IMR-90 (cell line): ENCODE measurements at regions not wholly inside any gene's neighbourhood (a gene's known extent, or its start where the extent isn't known, plus 50 kb on each side); places are given as distances from the start of the nearest gene placed in this dataset.
A peak's percentile ranks its signal among the peaks of the same experiment; 100 is the strongest.

Source experiments
- ATAC-seq: fragments of 200-7000 bp; cut with Tn5 transposase; 2 replicates; pipeline ENCODE4 v1.9.1; 2020; ENCODE audit warnings: low read depth, mild to moderate bottlenecking, moderate library complexity
- BruUV-seq: library from RNA; stranded (reverse); fragments of 400-500 nt; replicated peaks from 2 replicates; lab custom pipeline; 2021; lab: Mats Ljungman, UMichigan
- CTCF ChIA-PET: fragments of 300-600 bp; formaldehyde crosslinking; extraction: SDS; loops from one replicate; lab custom pipeline; 2021; ENCODE audit warnings: antibody characterized with exemption; lab: Yijun Ruan, JAX
- POLR2A ChIA-PET: fragments of 300-600 bp; sonication (Branson Sonifier 250); formaldehyde crosslinking; loops from one replicate; lab custom pipeline; 2022; ENCODE audit warnings: antibody characterized with exemption; ENCODE audit not compliant: unreplicated experiment; lab: Charles Lee
- DNase-seq: peaks from one replicate; pipeline ENCODE4 v3.0.0; 2013
- H2AFZ ChIP-seq: replicated peaks from 2 replicates; pipeline ENCODE3; 2013; ENCODE audit warnings: low read length, mild to moderate bottlenecking; ENCODE audit not compliant: poor library complexity
- H2AK5ac ChIP-seq: 2 replicates; pipeline ENCODE4 v1.6.1; 2013; ENCODE audit warnings: low read depth, low read length, inconsistent platforms
- H2AK9ac ChIP-seq: replicated peaks from 2 replicates; pipeline ENCODE3; 2013; ENCODE audit warnings: mild to moderate bottlenecking, low read depth, low read length, moderate library complexity; ENCODE audit not compliant: poor library complexity
- H2BK120ac ChIP-seq: 2 replicates; pipeline ENCODE4 v1.6.1; 2013; ENCODE audit warnings: low read depth, low read length, inconsistent platforms
- H2BK15ac ChIP-seq: 3 replicates; pipeline ENCODE4 v1.6.1; 2013; ENCODE audit warnings: low read depth, low read length, inconsistent platforms
- H2BK20ac ChIP-seq: 2 replicates; pipeline ENCODE4 v1.6.1; 2013; ENCODE audit warnings: low read depth, mild to moderate bottlenecking, inconsistent platforms, low read length, moderate library complexity
- H2BK5ac ChIP-seq: 2 replicates; pipeline ENCODE4 v1.6.1; 2013; ENCODE audit warnings: mild to moderate bottlenecking, low read depth, low read length, inconsistent platforms; ENCODE audit not compliant: poor library complexity, severe bottlenecking
- H3K14ac ChIP-seq: replicated peaks from 2 replicates; pipeline ENCODE4 v1.6.1; 2013; ENCODE audit warnings: low read depth, low read length, inconsistent platforms
- H3K18ac ChIP-seq: 2 replicates; pipeline ENCODE4 v1.6.1; 2013; ENCODE audit warnings: low read depth, low read length, control low read depth
- H3K23ac ChIP-seq: 2 replicates; pipeline ENCODE4 v1.6.1; 2013; ENCODE audit warnings: low read depth, low read length, inconsistent platforms
- H3K27ac ChIP-seq: 2 replicates; pipeline ENCODE4 v1.5.1; 2013; ENCODE audit warnings: mild to moderate bottlenecking, control low read depth, low read length; ENCODE audit not compliant: insufficient read depth
- H3K27me3 ChIP-seq: 2 replicates; pipeline ENCODE4 v1.6.1; 2013; ENCODE audit warnings: low read length; ENCODE audit not compliant: control insufficient read depth, insufficient read depth
- H3K36me3 ChIP-seq: 2 replicates; pipeline ENCODE4 v1.6.1; 2013; ENCODE audit warnings: low read length, mixed read lengths; ENCODE audit not compliant: control insufficient read depth, insufficient read depth
- H3K4ac ChIP-seq: 2 replicates; pipeline ENCODE4 v1.6.1; 2013; ENCODE audit warnings: low read depth, low read length, inconsistent platforms
- H3K4me1 ChIP-seq: 2 replicates; pipeline ENCODE4 v1.6.1; 2013; ENCODE audit warnings: low read length, mixed read lengths; ENCODE audit not compliant: control insufficient read depth, insufficient read depth
- H3K4me2 ChIP-seq: 2 replicates; pipeline ENCODE4 v1.6.1; 2013; ENCODE audit warnings: low read depth, mild to moderate bottlenecking, control low read depth, low read length, moderate library complexity
- H3K4me3 ChIP-seq: 2 replicates; pipeline ENCODE4 v1.5.1; 2013; ENCODE audit warnings: low read depth, mild to moderate bottlenecking, control low read depth, low read length, moderate library complexity; ENCODE audit not compliant: insufficient read depth
- H3K56ac ChIP-seq: 2 replicates; pipeline ENCODE4 v1.6.1; 2013; ENCODE audit warnings: low read length, inconsistent platforms; ENCODE audit not compliant: insufficient read depth; ENCODE audit errors: extremely low read depth
- H3K79me1 ChIP-seq, 2 experiments: 2 replicates each; pipeline ENCODE4 v1.6.1; 2013; ENCODE audit warnings: low read length in 2 of 2, inconsistent platforms in 1 of 2, low read depth in 1 of 2
- H3K9ac ChIP-seq: 2 replicates; pipeline ENCODE4 v1.6.1; 2013; ENCODE audit warnings: low read depth, low read length, control low read depth
- H3K9me1 ChIP-seq: 2 replicates; pipeline ENCODE4 v1.6.1; 2013; ENCODE audit warnings: low read length, inconsistent platforms; ENCODE audit not compliant: insufficient read depth
- H3K9me3 ChIP-seq: 2 replicates; pipeline ENCODE4 v1.6.1; 2013; ENCODE audit warnings: low read length; ENCODE audit not compliant: control insufficient read depth, insufficient read depth
- H4K20me1 ChIP-seq: 2 replicates; pipeline ENCODE4 v1.6.1; 2013; ENCODE audit warnings: low read length, inconsistent platforms; ENCODE audit not compliant: insufficient read depth
- H4K5ac ChIP-seq: 2 replicates; pipeline ENCODE4 v1.6.1; 2013; ENCODE audit warnings: mild to moderate bottlenecking, low read depth, low read length, control low read depth
- H4K8ac ChIP-seq, 2 experiments: 2 replicates each; pipeline ENCODE4 v1.6.1; 2013; ENCODE audit warnings: low read depth in 2 of 2, low read length in 2 of 2, control low read depth in 1 of 2, inconsistent platforms in 1 of 2
- H4K91ac ChIP-seq: 2 replicates; pipeline ENCODE4 v1.6.1; 2013; ENCODE audit warnings: low read depth, low read length, inconsistent platforms; ENCODE audit not compliant: insufficient read depth
- MAZ ChIP-seq: IDR thresholded peaks from 2 replicates; pipeline ENCODE4 v1.6.1; 2012; ENCODE audit warnings: low read depth, mild to moderate bottlenecking, low read length, improper control_type of control experiment, moderate library complexity, borderline replicate concordance
- RAD21 ChIP-seq: IDR thresholded peaks from 2 replicates; pipeline ENCODE4 v1.6.1; 2012; ENCODE audit warnings: low read length, improper control_type of control experiment
- RCOR1 ChIP-seq: IDR thresholded peaks from 2 replicates; pipeline ENCODE4 v1.6.1; 2012; ENCODE audit warnings: mild to moderate bottlenecking, low read length, improper control_type of control experiment; ENCODE audit not compliant: insufficient replicate concordance
- SMC3 ChIP-seq: fragments of 150-350 bp; IDR thresholded peaks from 2 replicates; pipeline ENCODE4 v1.6.1; 2016; ENCODE audit warnings: low read depth, mild to moderate bottlenecking, antibody characterized with exemption, low read length, moderate library complexity
- WGBS, 2 experiments: methylation state at CpG; one replicate each; pipeline versions ENCODE4 v1.1.5 to v1.1.7; 2013; ENCODE audit warnings: missing lambda C conversion rate in 2 of 2; ENCODE audit not compliant: insufficient read length in 1 of 2; ENCODE audit errors: extremely low coverage in 2 of 2; 5-methylcytosine and 5-hydroxymethylcytosine counted together
- dilution Hi-C: fragments of 300-500 bp; cut with HindIII; formaldehyde crosslinking; loops from one replicate; pipeline ENCODE4 v1.14.3; 2018; ENCODE audit warnings: low sequenced_read_pairs; ENCODE audit not compliant: unreplicated experiment
- in situ Hi-C: fragments of 300-500 bp; cut with MboI; formaldehyde crosslinking; loops from 3 replicates; pipeline ENCODE4 v1.14.3; 2019; ENCODE audit warnings: low sequenced_read_pairs, inconsistent platforms, mixed read lengths
- intact Hi-C: fragments of 100-400 bp; cut with micrococcal nuclease; formaldehyde crosslinking; loops from 2 replicates; pipeline ENCODE4 v1.10.0; 2022
- TF ChIP-seq, protein P1 (sequence below): conservative IDR thresholded peaks from 2 replicates; pipeline ENCODE4 v1.5.1; 2012; ENCODE audit warnings: mild to moderate bottlenecking, low read depth, low read length, improper control_type of control experiment

DNA sequence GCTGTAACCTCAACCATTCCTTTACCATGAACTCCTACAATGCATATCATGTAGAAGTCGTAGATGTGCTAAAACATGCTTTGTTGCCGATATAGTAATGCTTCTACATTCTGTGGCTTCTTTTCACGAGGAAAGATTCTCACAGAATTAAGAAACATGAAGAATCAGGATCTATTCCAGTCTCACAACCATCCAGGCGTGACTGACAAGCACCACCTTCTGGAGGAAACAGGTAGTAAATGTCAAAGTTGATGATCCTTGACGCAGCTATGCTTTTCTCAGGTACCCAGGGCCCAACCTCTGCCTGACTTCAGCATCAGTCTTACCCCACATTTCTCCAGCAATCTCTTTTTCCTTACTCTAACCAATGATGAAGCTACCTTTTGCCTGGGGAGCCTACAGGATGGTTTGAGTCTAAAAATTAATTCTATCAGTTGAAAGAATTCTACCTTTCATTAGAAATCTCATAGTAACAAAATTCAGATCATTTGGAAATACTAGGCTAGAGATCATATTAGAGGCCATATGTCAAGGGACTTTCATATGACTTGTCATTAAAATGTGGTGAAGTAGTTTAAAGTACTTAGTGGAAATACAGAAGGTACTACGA lies 123.3 kb upstream of the RND3 start:
- Histone ChIP-seq H3K56ac (peak overlapping the region; percentile 28), H2AK9ac (no peak overlapping the region), H3K9me3 (no peaks in the 10 kb centered on the region), H3K4me1 (peaks cover 13% of the 10 kb centered on the region), H3K36me3 (no peaks in the 10 kb centered on the region), H2BK15ac (peak overlapping the region; percentile 19; the same call in 1 of the 3 replicates), H3K9me1 (peaks cover 5% of the 10 kb centered on the region; the same call in 1 of the 2 replicates), H3K18ac (peak overlapping the region; percentile 54), H4K20me1 (no peaks in the 10 kb centered on the region), H2BK5ac (peak overlapping the region; percentile 61), H4K8ac (peak overlapping the region in 1 of 2 experiments; percentile 84; a peak in 2 of 4 replicates), H3K27ac (peak overlapping the region; percentile 49; the same call in 1 of the 2 replicates), H2BK120ac (peak overlapping the region; percentile 84), H3K14ac (peak overlapping the region; percentile 59; the same call in 1 of the 2 replicates), H3K79me1 (peaks cover 10 to 18% of the 10 kb centered on the region in 2 experiments), H2AK5ac (peak overlapping the region; percentile 59), H3K27me3 (no peaks in the 10 kb centered on the region), H3K4me3 (no peak overlapping the region), H4K5ac (no peak overlapping the region; the same call in none of the 2 replicates), H3K9ac (peak overlapping the region; percentile 8; the same call in 1 of the 2 replicates), H2AFZ (no peak overlapping the region), H3K23ac (peak overlapping the region; percentile 78; the same call in 1 of the 2 replicates), H2BK20ac (peak overlapping the region; percentile 90), H3K4me2 (peak overlapping the region; percentile 27; the same call in 1 of the 2 replicates), H4K91ac (peak overlapping the region; percentile 34), H3K4ac (peak overlapping the region; percentile 74)
- intact Hi-C loops = loop anchor here (1.0 to 5.0 kb wide), 9 partner anchors 39 to 1014 kb away; partner anchors contain the start of gene RND3
- WGBS, 2 experiments = no CpG with 5 or more reads among the region's 6 CpGs
- CTCF ChIA-PET = interaction anchor here (0.7 to 1.8 kb wide), 8 partner anchors 24 to 628 kb away, joined by 3 to 4 read pairs (median 4); no protein-coding TSS in a partner anchor
- no TSS peak for BruUV-seq
- TF ChIP-seq SMC3 (peak; percentile 80), RAD21 (peak; percentile 87), MAZ (no peak), RCOR1 (no peak)
- TF ChIP-seq, protein P1, sequence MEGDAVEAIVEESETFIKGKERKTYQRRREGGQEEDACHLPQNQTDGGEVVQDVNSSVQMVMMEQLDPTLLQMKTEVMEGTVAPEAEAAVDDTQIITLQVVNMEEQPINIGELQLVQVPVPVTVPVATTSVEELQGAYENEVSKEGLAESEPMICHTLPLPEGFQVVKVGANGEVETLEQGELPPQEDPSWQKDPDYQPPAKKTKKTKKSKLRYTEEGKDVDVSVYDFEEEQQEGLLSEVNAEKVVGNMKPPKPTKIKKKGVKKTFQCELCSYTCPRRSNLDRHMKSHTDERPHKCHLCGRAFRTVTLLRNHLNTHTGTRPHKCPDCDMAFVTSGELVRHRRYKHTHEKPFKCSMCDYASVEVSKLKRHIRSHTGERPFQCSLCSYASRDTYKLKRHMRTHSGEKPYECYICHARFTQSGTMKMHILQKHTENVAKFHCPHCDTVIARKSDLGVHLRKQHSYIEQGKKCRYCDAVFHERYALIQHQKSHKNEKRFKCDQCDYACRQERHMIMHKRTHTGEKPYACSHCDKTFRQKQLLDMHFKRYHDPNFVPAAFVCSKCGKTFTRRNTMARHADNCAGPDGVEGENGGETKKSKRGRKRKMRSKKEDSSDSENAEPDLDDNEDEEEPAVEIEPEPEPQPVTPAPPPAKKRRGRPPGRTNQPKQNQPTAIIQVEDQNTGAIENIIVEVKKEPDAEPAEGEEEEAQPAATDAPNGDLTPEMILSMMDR = peak; percentile 65
- in situ Hi-C loops = loop anchor here (25.0 kb wide), 1 partner anchor 627 kb away; no protein-coding TSS in a partner anchor
- DNase-seq (peak; percentile 69), ATAC-seq (peak; percentile 16; the same call in 1 of the 2 replicates)
- dilution Hi-C loops = no loop called here
- POLR2A ChIA-PET = interaction anchor here (0.6 to 1.7 kb wide), 4 partner anchors 9 to 129 kb away, joined by 3 to 8 read pairs (median 3); no protein-coding TSS in a partner anchor
